ENCODE measurements at regions not wholly inside any gene's neighbourhood (a gene's known extent, or its start where the extent isn't known, plus 50 kb on each side); places are given as distances from the start of the nearest gene placed in this dataset.

- peaks cover 7% of the 10 kb centered on the region for H3K27me3 Mint-ChIP-seq (ENCODE audit: insufficient read depth, low read depth, poor library complexity)
- Histone ChIP-seq H3K4me3 (no peak overlapping the region), H2AFZ (no peak overlapping the region), H3K4me1 (ENCODE audit: insufficient read depth) (no peaks in the 10 kb centered on the region), H3K4me2 (no peak overlapping the region), H3K27ac (ENCODE audit: low read depth) (no peak overlapping the region), H3K9me2 (ENCODE audit: insufficient read depth) (no peaks in the 10 kb centered on the region), H3K36me3 (ENCODE audit: insufficient read depth) (no peaks in the 10 kb centered on the region), H3K79me2 (replicated peaks; ENCODE audit: insufficient read depth) (no peaks in the 10 kb centered on the region), H3F3A (replicated peaks; ENCODE audit: low read depth) (no peaks in the 10 kb centered on the region), H3K27me3 (ENCODE audit: insufficient read depth) (no peaks in the 10 kb centered on the region), H4K20me1 (replicated peaks; ENCODE audit: insufficient read depth) (no peaks in the 10 kb centered on the region)
- H3K36me3 Mint-ChIP-seq (ENCODE audit: low read depth), result 0 out of 3 replicates have a peak, but pooled peaks cover 2% of the 10 kb centered on the region
- ATAC-seq (no peak), DNase-seq (ENCODE audit: low spot score) (no peak)
- H3K4me1 Mint-ChIP-seq, result no peaks in the 10 kb centered on the region
- H3K27ac Mint-ChIP-seq, result no peak overlapping the region
- H3K4me3 Mint-ChIP-seq, result no peak overlapping the region
- TF ChIP-seq JUNB (IDR thresholded peaks at IDR 0.05; ENCODE audit: unreplicated experiment), result no peak
- no peak for TF ChIP-seq STAT1 (IDR thresholded peaks at IDR 0.05; ENCODE audit: unreplicated experiment)
- TF ChIP-seq EZH2 (IDR thresholded peaks at IDR 0.05; ENCODE audit: low read depth, unreplicated experiment), result no peak
- TF ChIP-seq POLR2AphosphoS5 (IDR thresholded peaks at IDR 0.05; ENCODE audit: low read depth), result no peak
- no peak for TF ChIP-seq ZNF114 (CRISPR knock-in tag; IDR thresholded peaks at IDR 0.05)
- no peak for TF ChIP-seq REST (IDR thresholded peaks at IDR 0.05; ENCODE audit: unreplicated experiment)
- TF ChIP-seq EZH2phosphoT487 (IDR thresholded peaks at IDR 0.05; ENCODE audit: unreplicated experiment), result no peak
- TF ChIP-seq ETS1 (IDR thresholded peaks at IDR 0.05), result no peak
- no peak for TF ChIP-seq NANOG (IDR thresholded peaks at IDR 0.05; ENCODE audit: borderline replicate concordance)
- no peak for TF ChIP-seq ZNF331 (CRISPR knock-in tag; IDR thresholded peaks at IDR 0.05; ENCODE audit: low read depth)
- no peak for TF ChIP-seq CTCF (conservative IDR thresholded peaks at IDR 0.05; ENCODE audit: low read depth in 2 of 2)
- TF ChIP-seq ZNF462 (CRISPR knock-in tag; IDR thresholded peaks at IDR 0.05), result no peak
- no peak for TF ChIP-seq CREB1 (CRISPR knock-in tag; IDR thresholded peaks at IDR 0.05; ENCODE audit: low read depth)
- H3K9me3 Mint-ChIP-seq, result peaks cover 1% of the 10 kb centered on the region; the same call in 1 of the 3 replicates
These were observed 84.3 kb upstream of the FSHR start for GRCh38 chr2:49238604-49238960.

All from GM23338 (cell line).